HCT116 (cell line): ENCODE measurements at regions not wholly inside any gene's neighbourhood (a gene's known extent, or its start where the extent isn't known, plus 50 kb on each side); places are given as distances from the start of the nearest gene placed in this dataset.

Experiments
- EGR1 ChIP-seq: IDR thresholded peaks from 2 replicates; pipeline ENCODE4 v1.6.1; 2012; ENCODE audit warnings: low read depth
- EZH2 ChIP-seq: fragments of 200-600 bp; sonication (generic); IDR thresholded peaks from 2 replicates; pipeline ENCODE4 v1.6.1; 2017; ENCODE audit warnings: antibody characterized with exemption, mixed run types
- EZH2phosphoT487 ChIP-seq: fragments of 200-600 bp; IDR thresholded peaks from 2 replicates; pipeline ENCODE4 v1.6.1; 2018; ENCODE audit warnings: antibody characterized with exemption, borderline replicate concordance
- JUND ChIP-seq: IDR thresholded peaks from 2 replicates; pipeline ENCODE4 v1.6.1; 2012
- POLR2A ChIP-seq: IDR thresholded peaks from 2 replicates; pipeline ENCODE4 v1.7.0; 2011; ENCODE audit warnings: borderline replicate concordance; ENCODE audit not compliant: insufficient read depth, insufficient read length; ENCODE audit errors: extremely low read depth
- POLR2AphosphoS5 ChIP-seq: IDR thresholded peaks from 2 replicates; pipeline ENCODE4 v1.6.1; 2011; ENCODE audit warnings: mild to moderate bottlenecking, low read depth, low read length, moderate library complexity
- SP1 ChIP-seq: IDR thresholded peaks from 2 replicates; pipeline ENCODE4 v1.6.1; 2012; ENCODE audit warnings: low read depth
- TCF7L2 ChIP-seq: IDR thresholded peaks from 2 replicates; pipeline ENCODE4 v1.7.0; 2011; ENCODE audit warnings: borderline replicate concordance, inconsistent platforms; ENCODE audit not compliant: insufficient read depth, insufficient read length; ENCODE audit errors: extremely low read depth
- ZNF274 ChIP-seq: fragments of 200-500 bp; sonication (Bioruptor generic); IDR thresholded peaks from 2 replicates; pipeline ENCODE4 v1.6.1; 2014; ENCODE audit warnings: mild to moderate bottlenecking, low read depth, low read length, inconsistent platforms
- TF ChIP-seq, protein P1 (sequence below), 3 experiments: fragments of 200-600 bp in 1 of 3; sonication (generic) in 1 of 3; IDR thresholded peaks in 2 of 3; conservative IDR thresholded peaks in 1 of 3; 2 replicates each; pipeline ENCODE4 v1.5.1; 2012 to 2017; ENCODE audit warnings: low read depth in 2 of 3, low read length in 2 of 3, antibody characterized with exemption in 1 of 3, borderline replicate concordance in 1 of 3, control low read depth in 1 of 3, mild to moderate bottlenecking in 1 of 3, mixed read lengths in 1 of 3, mixed run types in 1 of 3, moderate library complexity in 1 of 3; ENCODE audit not compliant: insufficient read depth in 1 of 3
- TF ChIP-seq, protein P2 (sequence below): IDR thresholded peaks from 2 replicates; pipeline ENCODE4 v1.6.1; 2012

DNA sequence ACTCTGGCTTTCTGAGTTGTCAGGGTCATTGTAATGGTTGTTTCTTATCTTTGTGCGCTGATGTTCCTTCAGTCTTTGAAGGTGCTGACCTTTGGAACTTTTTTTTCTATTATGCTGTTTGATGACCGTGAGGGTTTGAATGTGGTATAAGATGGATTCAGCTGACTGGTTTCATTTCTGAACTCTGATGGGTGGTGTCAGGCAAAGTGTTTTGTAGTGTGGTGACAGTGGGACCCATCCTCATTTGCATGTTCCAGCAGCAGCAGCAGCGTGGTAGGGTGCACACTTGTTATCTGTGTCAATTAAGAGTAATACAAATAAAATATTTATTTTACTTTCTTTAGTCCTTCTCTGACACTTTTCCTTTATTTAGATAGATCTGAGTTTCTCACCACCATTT, 227.7 kb upstream of the PRR16 start:
- TF ChIP-seq POLR2AphosphoS5: no peak
- TF ChIP-seq, protein P1, sequence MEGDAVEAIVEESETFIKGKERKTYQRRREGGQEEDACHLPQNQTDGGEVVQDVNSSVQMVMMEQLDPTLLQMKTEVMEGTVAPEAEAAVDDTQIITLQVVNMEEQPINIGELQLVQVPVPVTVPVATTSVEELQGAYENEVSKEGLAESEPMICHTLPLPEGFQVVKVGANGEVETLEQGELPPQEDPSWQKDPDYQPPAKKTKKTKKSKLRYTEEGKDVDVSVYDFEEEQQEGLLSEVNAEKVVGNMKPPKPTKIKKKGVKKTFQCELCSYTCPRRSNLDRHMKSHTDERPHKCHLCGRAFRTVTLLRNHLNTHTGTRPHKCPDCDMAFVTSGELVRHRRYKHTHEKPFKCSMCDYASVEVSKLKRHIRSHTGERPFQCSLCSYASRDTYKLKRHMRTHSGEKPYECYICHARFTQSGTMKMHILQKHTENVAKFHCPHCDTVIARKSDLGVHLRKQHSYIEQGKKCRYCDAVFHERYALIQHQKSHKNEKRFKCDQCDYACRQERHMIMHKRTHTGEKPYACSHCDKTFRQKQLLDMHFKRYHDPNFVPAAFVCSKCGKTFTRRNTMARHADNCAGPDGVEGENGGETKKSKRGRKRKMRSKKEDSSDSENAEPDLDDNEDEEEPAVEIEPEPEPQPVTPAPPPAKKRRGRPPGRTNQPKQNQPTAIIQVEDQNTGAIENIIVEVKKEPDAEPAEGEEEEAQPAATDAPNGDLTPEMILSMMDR (IDR thresholded peaks at IDR 0.05 in 2 of 3, conservative IDR thresholded peaks at IDR 0.05 in 1 of 3; ENCODE audit: borderline replicate concordance in 1 of 3, insufficient read depth in 1 of 3, low read depth in 2 of 3, low read length in 2 of 3): no peak
- no peak for TF ChIP-seq SP1
- TF ChIP-seq POLR2A: no peak
- TF ChIP-seq TCF7L2: no peak
- TF ChIP-seq, protein P2, sequence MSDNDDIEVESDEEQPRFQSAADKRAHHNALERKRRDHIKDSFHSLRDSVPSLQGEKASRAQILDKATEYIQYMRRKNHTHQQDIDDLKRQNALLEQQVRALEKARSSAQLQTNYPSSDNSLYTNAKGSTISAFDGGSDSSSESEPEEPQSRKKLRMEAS: no peak
- TF ChIP-seq EGR1: no peak
- no peak for TF ChIP-seq JUND
- TF ChIP-seq EZH2: no peak
- no peak for TF ChIP-seq EZH2phosphoT487
- no peak for TF ChIP-seq ZNF274
